HepG2 (cell line): ENCODE measurements at regions not wholly inside any gene's neighbourhood (a gene's known extent, or its start where the extent isn't known, plus 50 kb on each side); places are given as distances from the start of the nearest gene placed in this dataset.

ENCODE experiments used
- ATAC-seq: fragments of 200-7000 bp; cut with Tn5 transposase; 3 replicates; pipeline ENCODE4 v1.9.1; 2020; ENCODE audit warnings: mild to moderate bottlenecking, moderate library complexity
- BruUV-seq: library from RNA; stranded (reverse); fragments of 400-500 nt; replicated peaks from 2 replicates; lab custom pipeline; 2021; lab: Mats Ljungman, UMichigan
- CTCF ChIA-PET: fragments of 300-600 bp; formaldehyde crosslinking; extraction: SDS; loops from one replicate; lab custom pipeline; 2021; ENCODE audit warnings: low total read pairs, inconsistent platforms, low intra/inter-chr PET ratio; lab: Yijun Ruan, JAX
- POLR2A ChIA-PET: fragments of 350-600 bp; sonication (Branson Sonifier 250); formaldehyde crosslinking; loops from one replicate; lab custom pipeline; 2020; ENCODE audit warnings: antibody characterized with exemption, inconsistent platforms; lab: Yijun Ruan, JAX
- DNase-seq: peaks from one replicate; pipeline ENCODE4 v3.0.0-alpha.2; 2015; ENCODE audit warnings: low spot score
- FAIRE-seq: peaks from 3 replicates; lab custom pipeline; 2011; peaks lifted over from hg19 to GRCh38; lab: Jason Lieb, UNC
- H2AFZ ChIP-seq: one replicate; pipeline ENCODE4 v1.6.1; 2011; ENCODE audit warnings: low read length, inconsistent platforms
- H3K27ac ChIP-seq: fragments of 300-600 bp; 3 replicates; pipeline ENCODE4 v1.8.0; 2011; ENCODE audit warnings: mixed run types, mild to moderate bottlenecking, mixed read lengths, low read length, inconsistent platforms; ENCODE audit not compliant: insufficient read depth; ENCODE audit errors: extremely low read length
- H3K27me3 ChIP-seq, 2 experiments: fragments of 200-600 bp in 1 of 2; 2 replicates in 1 of 2; 3 replicates in 1 of 2; pipeline versions ENCODE4 v1.6.0 to v1.8.0; 2011; ENCODE audit warnings: low read length in 2 of 2, mild to moderate bottlenecking in 2 of 2, moderate library complexity in 2 of 2, inconsistent platforms in 1 of 2; ENCODE audit not compliant: insufficient read depth in 2 of 2, control insufficient read depth in 1 of 2
- H3K36me3 ChIP-seq, 2 experiments: fragments of 200-600 bp in 1 of 2; replicated peaks in 1 of 2; 2 replicates in 1 of 2; 3 replicates in 1 of 2; pipeline versions ENCODE4 v1.5.1 to v1.8.0; 2011; ENCODE audit warnings: low read length in 2 of 2, inconsistent platforms in 1 of 2; ENCODE audit not compliant: insufficient read depth in 2 of 2, control insufficient read depth in 1 of 2
- H3K4me1 ChIP-seq: 2 replicates; pipeline ENCODE4 v1.5.1; 2012; ENCODE audit warnings: low read length, inconsistent platforms; ENCODE audit not compliant: insufficient read depth
- H3K4me2 ChIP-seq: 2 replicates; pipeline ENCODE4 v1.6.0; 2011; ENCODE audit warnings: low read depth, low read length, inconsistent platforms
- H3K4me3 ChIP-seq, 3 experiments: fragments of 200-600 bp in 1 of 3; sonication (generic), shearing (Covaris generic) in 1 of 3; replicated peaks in 1 of 3; 2 replicates each; pipeline ENCODE4 v1.5.1; 2011 to 2016; ENCODE audit warnings: low read length in 3 of 3, inconsistent platforms in 2 of 3, low read depth in 2 of 3, mild to moderate bottlenecking in 2 of 3, control low read depth in 1 of 3, mixed read lengths in 1 of 3; ENCODE audit not compliant: insufficient read depth in 1 of 3
- H3K79me2 ChIP-seq: one replicate; pipeline ENCODE4 v1.6.1; 2011; ENCODE audit warnings: low read length, inconsistent platforms; ENCODE audit not compliant: insufficient read depth
- H3K9ac ChIP-seq: 2 replicates; pipeline ENCODE4 v1.6.0; 2011; ENCODE audit warnings: mild to moderate bottlenecking, low read depth, low read length, inconsistent platforms; ENCODE audit not compliant: insufficient read depth
- H3K9me3 ChIP-seq: 2 replicates; pipeline ENCODE4 v1.5.1; 2012; ENCODE audit warnings: mild to moderate bottlenecking, low read length
- H4K20me1 ChIP-seq: 2 replicates; pipeline ENCODE4 v1.6.0; 2011; ENCODE audit warnings: inconsistent platforms, mild to moderate bottlenecking, low read length, moderate library complexity; ENCODE audit not compliant: insufficient read depth
- ATF7-NPFF ChIP-seq: sonication (generic); formaldehyde crosslinking; IDR thresholded peaks from 2 replicates; pipeline ENCODE4 v1.8.1; 2023; ENCODE audit warnings: mild to moderate bottlenecking, low read depth, missing genetic modification reagents, moderate library complexity
- CREM ChIP-seq, 2 experiments: sonication (generic) in 1 of 2; formaldehyde crosslinking in 1 of 2; IDR thresholded peaks; 2 replicates each; pipeline versions ENCODE4 v1.4.0 to v1.6.1; 2016 to 2020; ENCODE audit warnings: antibody characterized with exemption in 1 of 2, mild to moderate bottlenecking in 1 of 2, missing genetic modification reagents in 1 of 2
- ESRRA ChIP-seq: sonication (generic); formaldehyde crosslinking; IDR thresholded peaks from 2 replicates; pipeline ENCODE4 v1.5.1; 2020; ENCODE audit warnings: mild to moderate bottlenecking, low read depth, missing genetic modification reagents
- GFI1 ChIP-seq: sonication (generic); formaldehyde crosslinking; IDR thresholded peaks from 2 replicates; pipeline ENCODE4 v1.5.0; 2020; ENCODE audit warnings: missing genetic modification reagents, mild to moderate bottlenecking, borderline replicate concordance
- IKZF4 ChIP-seq: sonication (generic); formaldehyde crosslinking; IDR thresholded peaks from 2 replicates; pipeline ENCODE4 v1.5.1; 2020; ENCODE audit warnings: borderline replicate concordance, mild to moderate bottlenecking, low read depth, missing genetic modification reagents; ENCODE audit errors: not compliant biosample characterization
- LCORL ChIP-seq, 2 experiments: fragments of 450-650 bp in 1 of 2; sonication (generic) in 1 of 2; formaldehyde crosslinking in 1 of 2; IDR thresholded peaks; 2 replicates each; pipeline versions ENCODE4 v1.5.0 to v1.6.1; 2017 to 2020; ENCODE audit warnings: antibody characterized with exemption in 1 of 2, missing genetic modification reagents in 1 of 2
- NKX3-1 ChIP-seq: sonication (generic); formaldehyde crosslinking; IDR thresholded peaks from 2 replicates; pipeline ENCODE4 v1.5.0; 2020; ENCODE audit warnings: missing genetic modification reagents
- ZFX ChIP-seq: sonication (generic); formaldehyde crosslinking; IDR thresholded peaks from 2 replicates; pipeline ENCODE4 v1.4.0; 2020; ENCODE audit warnings: mild to moderate bottlenecking, low read depth, missing genetic modification reagents, moderate library complexity
- ZNF337 ChIP-seq: sonication (generic); formaldehyde crosslinking; IDR thresholded peaks from 2 replicates; pipeline ENCODE4 v1.5.1; 2020; ENCODE audit warnings: missing genetic modification reagents, low read depth, mild to moderate bottlenecking, borderline replicate concordance
- ZSCAN12 ChIP-seq: sonication (generic); formaldehyde crosslinking; IDR thresholded peaks from 2 replicates; pipeline ENCODE4 v1.9.0; 2021; ENCODE audit warnings: mild to moderate bottlenecking, missing genetic modification reagents
- ZSCAN31 ChIP-seq: sonication (generic); formaldehyde crosslinking; IDR thresholded peaks from 2 replicates; pipeline ENCODE4 v1.5.0; 2020; ENCODE audit warnings: low read depth, mild to moderate bottlenecking, missing genetic modification reagents
- WGBS: methylation state at CpG from one replicate; pipeline ENCODE4 v1.1.6; 2017; ENCODE audit warnings: low lambda C conversion rate; 5-methylcytosine and 5-hydroxymethylcytosine counted together
- in situ Hi-C: cut with HindIII; loops from 2 replicates; pipeline ENCODE4 v1.10.0; 2017; ENCODE audit warnings: low pct_unique_long_range_greater_than_20kb; ENCODE audit not compliant: extremely low pct_ligation_motif_present
- intact Hi-C: fragments of 100-400 bp; cut with micrococcal nuclease; formaldehyde crosslinking; loops from one replicate; pipeline ENCODE4 v1.10.0; 2022; ENCODE audit not compliant: unreplicated experiment
- TF ChIP-seq, protein P1 (sequence below): sonication (generic); formaldehyde crosslinking; conservative IDR thresholded peaks from 2 replicates; pipeline ENCODE4 v1.4.0; 2020; ENCODE audit warnings: missing genetic modification reagents
- TF ChIP-seq, protein P2 (sequence below): sonication (generic); formaldehyde crosslinking; IDR thresholded peaks from 2 replicates; pipeline ENCODE4 v1.4.0; 2020; ENCODE audit warnings: missing genetic modification reagents, borderline replicate concordance
- TF ChIP-seq, protein P3 (sequence below): sonication (generic); formaldehyde crosslinking; IDR thresholded peaks from 2 replicates; pipeline ENCODE4 v1.5.0; 2020; ENCODE audit warnings: mild to moderate bottlenecking, missing genetic modification reagents
- TF ChIP-seq, protein P4 (sequence below): sonication (generic); formaldehyde crosslinking; IDR thresholded peaks from 2 replicates; pipeline ENCODE4 v1.4.0; 2020; ENCODE audit warnings: missing genetic modification reagents
- TF ChIP-seq, protein P5 (sequence below): sonication (generic); formaldehyde crosslinking; IDR thresholded peaks from 2 replicates; pipeline ENCODE4 v1.5.0; 2020; ENCODE audit warnings: missing genetic modification reagents, mild to moderate bottlenecking, borderline replicate concordance

DNA sequence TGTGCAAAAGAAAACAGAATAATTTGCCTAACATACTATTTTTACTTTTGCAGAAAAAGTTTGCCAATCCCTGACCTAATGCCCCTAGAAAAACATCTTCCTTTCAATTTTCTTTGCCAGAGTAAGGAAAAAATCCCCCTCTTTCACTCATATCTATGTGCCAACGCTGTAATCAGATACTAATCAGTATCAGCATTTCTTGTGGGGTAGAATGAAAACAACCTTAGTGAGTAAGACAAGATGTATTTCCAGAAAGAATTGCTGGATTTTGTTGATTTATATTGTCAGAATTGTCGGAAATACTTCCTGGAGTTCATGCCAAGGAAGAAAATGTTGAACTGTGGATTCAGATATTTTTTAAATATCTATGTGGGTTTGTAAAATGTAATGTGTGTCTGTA is 1893.8 kb downstream of the NCAM2 start (continued):
- TF ChIP-seq, protein P1, sequence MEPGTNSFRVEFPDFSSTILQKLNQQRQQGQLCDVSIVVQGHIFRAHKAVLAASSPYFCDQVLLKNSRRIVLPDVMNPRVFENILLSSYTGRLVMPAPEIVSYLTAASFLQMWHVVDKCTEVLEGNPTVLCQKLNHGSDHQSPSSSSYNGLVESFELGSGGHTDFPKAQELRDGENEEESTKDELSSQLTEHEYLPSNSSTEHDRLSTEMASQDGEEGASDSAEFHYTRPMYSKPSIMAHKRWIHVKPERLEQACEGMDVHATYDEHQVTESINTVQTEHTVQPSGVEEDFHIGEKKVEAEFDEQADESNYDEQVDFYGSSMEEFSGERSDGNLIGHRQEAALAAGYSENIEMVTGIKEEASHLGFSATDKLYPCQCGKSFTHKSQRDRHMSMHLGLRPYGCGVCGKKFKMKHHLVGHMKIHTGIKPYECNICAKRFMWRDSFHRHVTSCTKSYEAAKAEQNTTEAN (CRISPR knock-in tag) = no peak
- TF ChIP-seq NKX3-1 (CRISPR knock-in tag) = no peak
- TF ChIP-seq, protein P2, sequence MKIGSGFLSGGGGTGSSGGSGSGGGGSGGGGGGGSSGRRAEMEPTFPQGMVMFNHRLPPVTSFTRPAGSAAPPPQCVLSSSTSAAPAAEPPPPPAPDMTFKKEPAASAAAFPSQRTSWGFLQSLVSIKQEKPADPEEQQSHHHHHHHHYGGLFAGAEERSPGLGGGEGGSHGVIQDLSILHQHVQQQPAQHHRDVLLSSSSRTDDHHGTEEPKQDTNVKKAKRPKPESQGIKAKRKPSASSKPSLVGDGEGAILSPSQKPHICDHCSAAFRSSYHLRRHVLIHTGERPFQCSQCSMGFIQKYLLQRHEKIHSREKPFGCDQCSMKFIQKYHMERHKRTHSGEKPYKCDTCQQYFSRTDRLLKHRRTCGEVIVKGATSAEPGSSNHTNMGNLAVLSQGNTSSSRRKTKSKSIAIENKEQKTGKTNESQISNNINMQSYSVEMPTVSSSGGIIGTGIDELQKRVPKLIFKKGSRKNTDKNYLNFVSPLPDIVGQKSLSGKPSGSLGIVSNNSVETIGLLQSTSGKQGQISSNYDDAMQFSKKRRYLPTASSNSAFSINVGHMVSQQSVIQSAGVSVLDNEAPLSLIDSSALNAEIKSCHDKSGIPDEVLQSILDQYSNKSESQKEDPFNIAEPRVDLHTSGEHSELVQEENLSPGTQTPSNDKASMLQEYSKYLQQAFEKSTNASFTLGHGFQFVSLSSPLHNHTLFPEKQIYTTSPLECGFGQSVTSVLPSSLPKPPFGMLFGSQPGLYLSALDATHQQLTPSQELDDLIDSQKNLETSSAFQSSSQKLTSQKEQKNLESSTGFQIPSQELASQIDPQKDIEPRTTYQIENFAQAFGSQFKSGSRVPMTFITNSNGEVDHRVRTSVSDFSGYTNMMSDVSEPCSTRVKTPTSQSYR (CRISPR knock-in tag) = no peak
- no peak for TF ChIP-seq ATF7-NPFF
- TF ChIP-seq ESRRA (CRISPR knock-in tag) = no peak
- TF ChIP-seq IKZF4 = no peak
- TF ChIP-seq, protein P3, sequence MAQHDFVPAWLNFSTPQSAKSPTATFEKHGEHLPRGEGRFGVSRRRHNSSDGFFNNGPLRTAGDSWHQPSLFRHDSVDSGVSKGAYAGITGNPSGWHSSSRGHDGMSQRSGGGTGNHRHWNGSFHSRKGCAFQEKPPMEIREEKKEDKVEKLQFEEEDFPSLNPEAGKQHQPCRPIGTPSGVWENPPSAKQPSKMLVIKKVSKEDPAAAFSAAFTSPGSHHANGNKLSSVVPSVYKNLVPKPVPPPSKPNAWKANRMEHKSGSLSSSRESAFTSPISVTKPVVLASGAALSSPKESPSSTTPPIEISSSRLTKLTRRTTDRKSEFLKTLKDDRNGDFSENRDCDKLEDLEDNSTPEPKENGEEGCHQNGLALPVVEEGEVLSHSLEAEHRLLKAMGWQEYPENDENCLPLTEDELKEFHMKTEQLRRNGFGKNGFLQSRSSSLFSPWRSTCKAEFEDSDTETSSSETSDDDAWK (CRISPR knock-in tag) = no peak
- TF ChIP-seq, all 625 proteins: peak for 0

DNA sequence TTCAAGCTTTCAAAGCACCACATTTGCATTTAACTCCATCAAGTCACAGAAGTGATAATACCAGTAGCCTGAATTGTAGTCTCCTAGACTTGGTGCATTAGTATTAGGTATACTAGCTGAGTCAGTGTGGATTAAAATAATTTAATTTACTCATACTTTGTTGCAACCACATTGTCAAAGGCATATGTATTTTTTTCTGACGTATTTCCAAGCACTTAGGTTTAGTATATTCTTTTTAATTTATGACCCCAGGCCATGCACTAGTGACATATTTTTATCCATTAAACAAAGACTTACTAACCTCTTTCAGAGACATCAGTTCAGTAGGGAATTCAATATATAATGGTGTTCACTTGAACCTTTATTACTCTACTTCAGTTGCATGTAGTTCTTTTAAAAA is 1894.5 kb downstream of the NCAM2 start:
- peaks cover 74% of the 10 kb centered on the region for H3K9me3 ChIP-seq
- no peak overlapping the region for H2AFZ ChIP-seq
- no peaks in the 10 kb centered on the region for H3K4me1 ChIP-seq
- H3K36me3 ChIP-seq = no peaks in the 10 kb centered on the region
- ATAC-seq (no peak), FAIRE-seq (no peak), DNase-seq (no peak)
- intact Hi-C loops = no loop called here
- CTCF ChIA-PET = no interaction called here
- H3K4me3 ChIP-seq = no peak overlapping the region
- BruUV-seq = no TSS peak
- POLR2A ChIA-PET = no interaction called here
- no peak overlapping the region for H3K9ac ChIP-seq
- no peaks in the 10 kb centered on the region for H4K20me1 ChIP-seq
- H3K27me3 ChIP-seq = no peaks in the 10 kb centered on the region
- H3K27ac ChIP-seq = no peak overlapping the region
- H3K79me2 ChIP-seq = no peaks in the 10 kb centered on the region
- 0% methylated on average over 1 of the region's 1 CpG for WGBS
- H3K4me2 ChIP-seq = no peak overlapping the region
- in situ Hi-C loops = no loop called here
- TF ChIP-seq ZFX (CRISPR knock-in tag) (no peak), ZNF337 (CRISPR knock-in tag) (no peak), GFI1 (CRISPR knock-in tag) (no peak), CREM (IDR thresholded peaks at IDR 0.05) (no peak), CREM (CRISPR knock-in tag; IDR thresholded peaks at IDR 0.05) (no peak), ATF7-NPFF (no peak), ZSCAN12 (CRISPR knock-in tag) (no peak), ZSCAN31 (CRISPR knock-in tag) (no peak), LCORL (IDR thresholded peaks at IDR 0.05) (no peak), LCORL (CRISPR knock-in tag; IDR thresholded peaks at IDR 0.05) (no peak)
- TF ChIP-seq, protein P4, sequence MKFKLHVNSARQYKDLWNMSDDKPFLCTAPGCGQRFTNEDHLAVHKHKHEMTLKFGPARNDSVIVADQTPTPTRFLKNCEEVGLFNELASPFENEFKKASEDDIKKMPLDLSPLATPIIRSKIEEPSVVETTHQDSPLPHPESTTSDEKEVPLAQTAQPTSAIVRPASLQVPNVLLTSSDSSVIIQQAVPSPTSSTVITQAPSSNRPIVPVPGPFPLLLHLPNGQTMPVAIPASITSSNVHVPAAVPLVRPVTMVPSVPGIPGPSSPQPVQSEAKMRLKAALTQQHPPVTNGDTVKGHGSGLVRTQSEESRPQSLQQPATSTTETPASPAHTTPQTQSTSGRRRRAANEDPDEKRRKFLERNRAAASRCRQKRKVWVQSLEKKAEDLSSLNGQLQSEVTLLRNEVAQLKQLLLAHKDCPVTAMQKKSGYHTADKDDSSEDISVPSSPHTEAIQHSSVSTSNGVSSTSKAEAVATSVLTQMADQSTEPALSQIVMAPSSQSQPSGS (CRISPR knock-in tag) = no peak
- TF ChIP-seq, protein P5, sequence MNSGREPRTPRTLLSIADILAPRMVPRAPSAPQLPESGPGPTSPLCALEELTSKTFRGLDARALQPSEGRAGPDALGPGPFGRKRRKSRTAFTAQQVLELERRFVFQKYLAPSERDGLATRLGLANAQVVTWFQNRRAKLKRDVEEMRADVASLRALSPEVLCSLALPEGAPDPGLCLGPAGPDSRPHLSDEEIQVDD (CRISPR knock-in tag) = no peak
